ENCODE measurements at regions not wholly inside any gene's neighbourhood (a gene's known extent, or its start where the extent isn't known, plus 50 kb on each side); places are given as distances from the start of the nearest gene placed in this dataset.

GRCh38 chr13:104170980-104171555, 1104.9 kb upstream of the SLC10A2 start:
- no peak for TF ChIP-seq TAF1 (IDR thresholded peaks at IDR 0.05; ENCODE audit: low read depth, low read length)
- no peak for TF ChIP-seq POLR2AphosphoS5 (IDR thresholded peaks at IDR 0.05; ENCODE audit: low read depth, low read length)

Data from GM12891 (cell line).